Caco-2 (cell line): ENCODE measurements at regions not wholly inside any gene's neighbourhood (a gene's known extent, or its start where the extent isn't known, plus 50 kb on each side); places are given as distances from the start of the nearest gene placed in this dataset.

Experiments
- BruUV-seq: library from RNA; stranded (reverse); fragments of 400-500 nt; replicated peaks from 2 replicates; lab custom pipeline; 2021; lab: Mats Ljungman, UMichigan
- CTCF ChIA-PET: fragments of 300-600 bp; sonication (Branson Sonifier 250); formaldehyde crosslinking; loops from one replicate; lab custom pipeline; 2022; ENCODE audit warnings: antibody characterized with exemption; lab: Charles Lee
- POLR2A ChIA-PET: fragments of 300-600 bp; sonication (Branson Sonifier 250); formaldehyde crosslinking; loops from one replicate; lab custom pipeline; 2022; ENCODE audit warnings: antibody characterized with exemption; lab: Charles Lee
- DNase-seq, 2 experiments: peaks; one replicate each; pipeline versions ENCODE4 v3.0.0 to v3.0.0-alpha.2; 2020 to 2022
- H3K27me3 ChIP-seq: replicated peaks from 2 replicates; pipeline ENCODE4 v1.6.0; 2011; ENCODE audit warnings: low read length; ENCODE audit not compliant: control insufficient read depth, insufficient read depth
- H3K36me3 ChIP-seq: 2 replicates; pipeline ENCODE4 v1.5.1; 2011; ENCODE audit warnings: low read length; ENCODE audit not compliant: control insufficient read depth, insufficient read depth
- H3K4me1 ChIP-seq: fragments of 250-450 bp; sonication (Bioruptor Pico); 2 replicates; pipeline ENCODE4 v1.5.1; 2020; ENCODE audit warnings: mild to moderate bottlenecking
- H3K4me3 ChIP-seq: 2 replicates; pipeline ENCODE4 v1.5.1; 2011; ENCODE audit warnings: low read depth, mild to moderate bottlenecking, control low read depth, low read length
- H3K9me3 ChIP-seq: fragments of 250-450 bp; sonication (Bioruptor Pico); 2 replicates; pipeline ENCODE4 v1.5.1; 2020; ENCODE audit warnings: mild to moderate bottlenecking, moderate library complexity
- H3K27ac Mint-ChIP-seq: one replicate; pipeline ENCODE4 v1.8.0; 2022; ENCODE audit warnings: mixed read lengths; ENCODE audit not compliant: unreplicated experiment
- H3K27me3 Mint-ChIP-seq: one replicate; pipeline ENCODE4 v1.8.0; 2022; ENCODE audit warnings: mixed read lengths; ENCODE audit not compliant: insufficient read depth, unreplicated experiment
- H3K36me3 Mint-ChIP-seq: one replicate; pipeline ENCODE4 v1.8.0; 2022; ENCODE audit warnings: mild to moderate bottlenecking, mixed read lengths; ENCODE audit not compliant: insufficient read depth, unreplicated experiment
- H3K4me1 Mint-ChIP-seq: one replicate; pipeline ENCODE4 v1.8.0; 2022; ENCODE audit warnings: low read depth, mixed read lengths; ENCODE audit not compliant: unreplicated experiment
- H3K4me3 Mint-ChIP-seq: one replicate; pipeline ENCODE4 v1.8.0; 2022; ENCODE audit warnings: mild to moderate bottlenecking, moderate library complexity, mixed read lengths; ENCODE audit not compliant: unreplicated experiment
- H3K9me3 Mint-ChIP-seq: one replicate; pipeline ENCODE4 v1.8.0; 2022; ENCODE audit warnings: mixed read lengths; ENCODE audit not compliant: unreplicated experiment
- CTCF ChIP-seq, 2 experiments: fragments of 200-600 bp in 1 of 2; IDR thresholded peaks; 1 replicate in 1 of 2; 2 replicates in 1 of 2; pipeline versions ENCODE4 v1.5.1 to v1.8.0; 2011 to 2022; ENCODE audit warnings: antibody characterized with exemption in 1 of 2, control low read depth in 1 of 2, inconsistent platforms in 1 of 2, low read depth in 1 of 2, low read length in 1 of 2, mild to moderate bottlenecking in 1 of 2, moderate library complexity in 1 of 2; ENCODE audit not compliant: insufficient read depth in 1 of 2, severe bottlenecking in 1 of 2, unreplicated experiment in 1 of 2
- intact Hi-C: fragments of 100-400 bp; cut with micrococcal nuclease; formaldehyde crosslinking; loops from one replicate; pipeline ENCODE4 v1.10.0; 2022; ENCODE audit not compliant: unreplicated experiment

DNA sequence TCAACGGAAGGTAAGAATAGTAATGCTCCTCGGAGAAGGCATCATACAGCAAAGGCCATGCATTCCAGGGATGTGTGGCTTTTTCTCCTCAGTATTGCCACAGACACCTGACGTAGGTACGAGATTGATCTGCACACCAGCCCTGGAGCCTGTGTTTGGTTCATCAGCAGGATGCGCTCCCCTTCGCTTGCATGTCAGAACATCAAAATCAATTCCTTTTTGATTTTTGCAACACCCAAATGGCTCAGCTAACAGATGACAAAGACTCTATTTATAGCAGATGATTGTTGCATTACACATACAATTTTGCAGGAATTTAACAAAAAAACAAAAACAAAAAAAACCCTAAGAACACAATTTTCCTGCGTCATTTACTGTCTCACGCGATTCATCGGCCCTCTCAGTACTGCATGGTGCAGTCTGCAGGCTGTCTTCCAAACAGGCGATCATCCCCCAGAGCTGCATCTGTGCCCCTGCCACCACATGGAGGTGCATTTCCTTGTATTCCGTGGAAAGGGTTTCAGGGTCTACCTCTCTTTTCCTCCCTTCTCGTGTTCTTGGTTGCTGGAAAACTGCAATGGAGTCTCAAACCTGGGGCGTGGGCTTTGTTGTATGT is 207.3 kb downstream of the TEX29 start:
- Histone ChIP-seq H3K4me3 (no peak overlapping the region), H3K4me1 (no peaks in the 10 kb centered on the region), H3K27me3 (no peaks in the 10 kb centered on the region), H3K36me3 (no peaks in the 10 kb centered on the region), H3K9me3 (no peaks in the 10 kb centered on the region)
- POLR2A ChIA-PET, result interaction anchor here (0.6 kb wide), 1 partner anchor 1785 kb away, joined by 3 read pairs; no protein-coding TSS in a partner anchor
- TF ChIP-seq CTCF (IDR thresholded peaks at IDR 0.05; ENCODE audit: insufficient read depth in 1 of 2, low read depth in 1 of 2, low read length in 1 of 2, severe bottlenecking in 1 of 2, unreplicated experiment in 1 of 2), result no peak
- Mint-ChIP-seq H3K9me3 (no peaks in the 10 kb centered on the region), H3K4me3 (no peak overlapping the region), H3K27me3 (peaks cover 20% of the 10 kb centered on the region), H3K4me1 (no peaks in the 10 kb centered on the region), H3K27ac (no peak overlapping the region), H3K36me3 (no peaks in the 10 kb centered on the region)
- CTCF ChIA-PET, result no interaction called here
- intact Hi-C loops, result no loop called here
- DNase-seq, result peak in 1 of 2 experiments; percentile 20
- no TSS peak for BruUV-seq

- Mint-ChIP-seq H3K27ac (no peak overlapping the region), H3K36me3 (no peaks in the 10 kb centered on the region), H3K4me3 (no peak overlapping the region), H3K4me1 (no peaks in the 10 kb centered on the region), H3K27me3 (peaks cover 26% of the 10 kb centered on the region), H3K9me3 (no peaks in the 10 kb centered on the region)
- TF ChIP-seq CTCF (IDR thresholded peaks at IDR 0.05; ENCODE audit: insufficient read depth in 1 of 2, low read depth in 1 of 2, low read length in 1 of 2, severe bottlenecking in 1 of 2, unreplicated experiment in 1 of 2), result no peak
- no peaks in the 10 kb centered on the region for H3K9me3 ChIP-seq
- intact Hi-C loops, result no loop called here
- CTCF ChIA-PET, result no interaction called here
- no peak for DNase-seq
- POLR2A ChIA-PET, result no interaction called here
- H3K4me1 ChIP-seq, result no peaks in the 10 kb centered on the region
- no peaks in the 10 kb centered on the region for H3K36me3 ChIP-seq
- no TSS peak for BruUV-seq
- H3K4me3 ChIP-seq, result no peak overlapping the region
- H3K27me3 ChIP-seq, result no peaks in the 10 kb centered on the region
Observed at GRCh38 chr13:111528513-111528912, 208.1 kb downstream of the TEX29 start.

- no peaks in the 10 kb centered on the region for H3K36me3 ChIP-seq
- peaks cover 31% of the 10 kb centered on the region for H3K27me3 Mint-ChIP-seq
- intact Hi-C loops, result no loop called here
- H3K4me1 ChIP-seq, result no peaks in the 10 kb centered on the region
- H3K27me3 ChIP-seq, result no peaks in the 10 kb centered on the region
- H3K9me3 Mint-ChIP-seq, result no peaks in the 10 kb centered on the region
- ChIA-PET POLR2A (no interaction called here), CTCF (interaction anchor here (0.5 kb wide), 2 partner anchors 805 to 965 kb away, joined by 3 read pairs; no protein-coding TSS in a partner anchor)
- H3K27ac Mint-ChIP-seq, result no peak overlapping the region
- no peaks in the 10 kb centered on the region for H3K36me3 Mint-ChIP-seq
- no peaks in the 10 kb centered on the region for H3K4me1 Mint-ChIP-seq
- H3K4me3 ChIP-seq, result no peak overlapping the region
- no peaks in the 10 kb centered on the region for H3K9me3 ChIP-seq
- BruUV-seq, result no TSS peak
- TF ChIP-seq CTCF (IDR thresholded peaks at IDR 0.05; ENCODE audit: insufficient read depth in 1 of 2, low read depth in 1 of 2, low read length in 1 of 2, severe bottlenecking in 1 of 2, unreplicated experiment in 1 of 2), result no peak
- no peak overlapping the region for H3K4me3 Mint-ChIP-seq
- no peak for DNase-seq
Observed at GRCh38 chr13:111530137-111530870, 209.9 kb downstream of the TEX29 start.
